K562 (cell line): ENCODE measurements at regions not wholly inside any gene's neighbourhood (a gene's known extent, or its start where the extent isn't known, plus 50 kb on each side); places are given as distances from the start of the nearest gene placed in this dataset.

Source experiments
- ATAC-seq: fragments of 200-7000 bp; cut with Tn5 transposase; 3 replicates; pipeline ENCODE4 v1.9.1; 2020; ENCODE audit warnings: moderate library complexity
- BruUV-seq: library from RNA; stranded (reverse); fragments of 400-500 nt; replicated peaks from 2 replicates; lab custom pipeline; 2021; lab: Mats Ljungman, UMichigan
- CTCF ChIA-PET: fragments of 300-600 bp; formaldehyde crosslinking; extraction: SDS; loops from one replicate; lab custom pipeline; 2021; ENCODE audit warnings: low intra/inter-chr PET ratio; lab: Yijun Ruan, JAX
- POLR2A ChIA-PET: fragments of 300-600, 350-650 bp; sonication (Branson Sonifier 250); formaldehyde crosslinking; extraction: SDS; loops from one replicate; lab custom pipeline; 2021; ENCODE audit warnings: antibody characterized with exemption, inconsistent platforms; lab: Yijun Ruan, JAX
- DNase-seq, 4 experiments: peaks; one replicate each; pipeline versions ENCODE4 v3.0.0 to v3.0.0-alpha.2; 2011 to 2018; ENCODE audit warnings: low spot score in 3 of 4, mixed read lengths in 3 of 4; ENCODE audit errors: extremely low read depth in 1 of 4
- FAIRE-seq: peaks from 2 replicates; lab custom pipeline; 2011; peaks lifted over from hg19 to GRCh38; lab: Jason Lieb, UNC
- H2AFZ ChIP-seq: 2 replicates; pipeline ENCODE4 v1.6.0; 2011; ENCODE audit warnings: low read depth, low read length, control low read depth, inconsistent platforms
- H3K27ac ChIP-seq: fragments of 200-600 bp; 3 replicates; pipeline ENCODE4 v1.8.0; 2011; ENCODE audit warnings: low read depth, mild to moderate bottlenecking, control low read depth, inconsistent platforms, low read length, moderate library complexity, mixed read lengths; ENCODE audit errors: extremely low read depth
- H3K27me3 ChIP-seq, 2 experiments: fragments of 300-600 bp in 1 of 2; 2 replicates in 1 of 2; 3 replicates in 1 of 2; pipeline versions ENCODE4 v1.6.0 to v1.8.0; 2011; ENCODE audit warnings: inconsistent platforms in 2 of 2, low read length in 2 of 2, mild to moderate bottlenecking in 1 of 2, mixed read lengths in 1 of 2, moderate library complexity in 1 of 2; ENCODE audit not compliant: control insufficient read depth in 2 of 2, insufficient read depth in 2 of 2
- H3K36me3 ChIP-seq: fragments of 300-600 bp; 3 replicates; pipeline ENCODE4 v1.8.0; 2011; ENCODE audit warnings: mild to moderate bottlenecking, low read length, inconsistent platforms; ENCODE audit not compliant: control insufficient read depth, insufficient read depth
- H3K4me1 ChIP-seq, 2 experiments: fragments of 200-600 bp in 1 of 2; replicated peaks in 1 of 2; 2 replicates in 1 of 2; 3 replicates in 1 of 2; pipeline versions ENCODE4 v1.5.1 to v1.8.0; 2011; ENCODE audit warnings: inconsistent platforms in 2 of 2, low read length in 2 of 2, mild to moderate bottlenecking in 1 of 2, mixed read lengths in 1 of 2, moderate library complexity in 1 of 2; ENCODE audit not compliant: control insufficient read depth in 2 of 2, insufficient read depth in 2 of 2
- H3K4me2 ChIP-seq: 2 replicates; pipeline ENCODE4 v1.6.1; 2011; ENCODE audit warnings: low read length, control low read depth, inconsistent platforms, mixed read lengths; ENCODE audit not compliant: insufficient read depth
- H3K4me3 ChIP-seq: fragments of 200-600 bp; sonication (generic), shearing (Covaris generic); 2 replicates; pipeline ENCODE4 v1.5.1; 2016; ENCODE audit warnings: control low read depth, inconsistent platforms
- H3K79me2 ChIP-seq: fragments of 200-600 bp; 3 replicates; pipeline ENCODE4 v1.8.0; 2011; ENCODE audit warnings: low read length, inconsistent platforms; ENCODE audit not compliant: control insufficient read depth, insufficient read depth
- H3K9ac ChIP-seq, 2 experiments: 2 replicates each; pipeline versions ENCODE4 v1.6.0 to v1.6.1; 2011; ENCODE audit warnings: low read depth in 2 of 2, low read length in 2 of 2, control low read depth in 1 of 2, inconsistent platforms in 1 of 2, mild to moderate bottlenecking in 1 of 2, mixed read lengths in 1 of 2; ENCODE audit not compliant: insufficient read depth in 1 of 2
- H3K9me1 ChIP-seq: one replicate; pipeline ENCODE4 v1.6.0; 2011; ENCODE audit warnings: inconsistent platforms, mild to moderate bottlenecking, low read length, moderate library complexity; ENCODE audit not compliant: control insufficient read depth, insufficient read depth
- H3K9me3 ChIP-seq: replicated peaks from 2 replicates; pipeline ENCODE4 v1.5.1; 2011; ENCODE audit warnings: low read depth, low read length, inconsistent platforms; ENCODE audit not compliant: control insufficient read depth, insufficient read depth
- H4K20me1 ChIP-seq: replicated peaks from 2 replicates; pipeline ENCODE4 v1.6.1; 2011; ENCODE audit warnings: low read length, inconsistent platforms, mixed read lengths; ENCODE audit not compliant: control insufficient read depth, insufficient read depth
- ZNF589 ChIP-seq: fragments of 200-800 bp; sonication (Bioruptor generic); IDR thresholded peaks from 2 replicates; pipeline ENCODE4 v1.6.1; 2016; ENCODE audit warnings: low read depth, missing genetic modification characterization, missing compliant biosample characterization
- WGBS: fragments of 100-300 bp; shearing (Covaris generic); methylation state at CpG from one replicate; pipeline ENCODE4 v1.1.6; 2016; ENCODE audit warnings: low coverage, mixed read lengths; ENCODE audit not compliant: insufficient coverage; ENCODE audit errors: missing lambda C conversion rate; 5-methylcytosine and 5-hydroxymethylcytosine counted together
- in situ Hi-C: fragments of 300-500 bp; cut with MboI; formaldehyde crosslinking; loops from 4 replicates; pipeline ENCODE4 v1.15.0; 2018; ENCODE audit warnings: inconsistent platforms, mixed read lengths
- intact Hi-C: fragments of 100-400 bp; cut with micrococcal nuclease; formaldehyde crosslinking; loops from 2 replicates; pipeline ENCODE4 v1.14.2; 2022
- TF ChIP-seq, protein P1 (sequence below): fragments of 250-450 bp; sonication (Bioruptor Pico); IDR thresholded peaks from 2 replicates; pipeline ENCODE4 v1.8.0; 2021; ENCODE audit warnings: borderline replicate concordance, mild to moderate bottlenecking, moderate library complexity; ENCODE audit not compliant: poor library complexity, severe bottlenecking
- TF ChIP-seq, protein P2 (sequence below): sonication (generic); formaldehyde crosslinking; IDR thresholded peaks from 2 replicates; pipeline ENCODE4 v1.8.0; 2023; ENCODE audit warnings: missing genetic modification reagents, mild to moderate bottlenecking, borderline replicate concordance

DNA sequence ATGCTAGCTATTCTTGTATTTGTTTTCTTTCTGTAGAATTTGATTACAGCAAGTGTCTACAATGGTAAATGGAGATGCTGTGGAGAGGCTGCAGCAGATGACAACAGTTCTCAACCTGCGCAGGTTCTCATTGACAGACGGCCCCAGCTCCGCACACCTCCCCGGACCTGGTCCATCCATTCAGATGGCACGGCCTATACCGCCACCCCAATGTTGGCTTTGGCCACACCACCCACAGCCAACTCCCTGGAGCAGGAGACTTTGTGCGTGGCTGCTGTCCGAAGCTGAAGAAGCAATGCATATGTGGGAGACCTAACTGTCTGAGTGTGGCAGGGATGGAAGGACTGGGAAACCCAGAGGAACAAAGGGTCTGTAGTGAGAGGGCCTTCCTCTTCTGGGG lies 116.4 kb upstream of the TCERG1L start:
- Histone ChIP-seq H3K27me3 (peaks cover 0 to 33% of the 10 kb centered on the region in 2 experiments; a peak in 3 of 5 replicates), H3K79me2 (no peaks in the 10 kb centered on the region), H3K4me1 (no peaks in the 10 kb centered on the region), H3K36me3 (no peaks in the 10 kb centered on the region), H3K9me3 (no peaks in the 10 kb centered on the region), H3K9me1 (no peaks in the 10 kb centered on the region), H2AFZ (no peak overlapping the region), H3K4me3 (no peak overlapping the region), H3K27ac (no peak overlapping the region), H3K9ac (no peak overlapping the region), H4K20me1 (no peaks in the 10 kb centered on the region; the same call in 1 of the 2 replicates), H3K4me2 (no peak overlapping the region)
- DNase-seq (no peak), ATAC-seq (no peak), FAIRE-seq (no peak)
- TF ChIP-seq, protein P1, sequence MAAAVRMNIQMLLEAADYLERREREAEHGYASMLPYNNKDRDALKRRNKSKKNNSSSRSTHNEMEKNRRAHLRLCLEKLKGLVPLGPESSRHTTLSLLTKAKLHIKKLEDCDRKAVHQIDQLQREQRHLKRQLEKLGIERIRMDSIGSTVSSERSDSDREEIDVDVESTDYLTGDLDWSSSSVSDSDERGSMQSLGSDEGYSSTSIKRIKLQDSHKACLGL (CRISPR knock-in tag): no peak
- no peak for TF ChIP-seq ZNF589 (CRISPR knock-in tag)
- TF ChIP-seq, protein P2, sequence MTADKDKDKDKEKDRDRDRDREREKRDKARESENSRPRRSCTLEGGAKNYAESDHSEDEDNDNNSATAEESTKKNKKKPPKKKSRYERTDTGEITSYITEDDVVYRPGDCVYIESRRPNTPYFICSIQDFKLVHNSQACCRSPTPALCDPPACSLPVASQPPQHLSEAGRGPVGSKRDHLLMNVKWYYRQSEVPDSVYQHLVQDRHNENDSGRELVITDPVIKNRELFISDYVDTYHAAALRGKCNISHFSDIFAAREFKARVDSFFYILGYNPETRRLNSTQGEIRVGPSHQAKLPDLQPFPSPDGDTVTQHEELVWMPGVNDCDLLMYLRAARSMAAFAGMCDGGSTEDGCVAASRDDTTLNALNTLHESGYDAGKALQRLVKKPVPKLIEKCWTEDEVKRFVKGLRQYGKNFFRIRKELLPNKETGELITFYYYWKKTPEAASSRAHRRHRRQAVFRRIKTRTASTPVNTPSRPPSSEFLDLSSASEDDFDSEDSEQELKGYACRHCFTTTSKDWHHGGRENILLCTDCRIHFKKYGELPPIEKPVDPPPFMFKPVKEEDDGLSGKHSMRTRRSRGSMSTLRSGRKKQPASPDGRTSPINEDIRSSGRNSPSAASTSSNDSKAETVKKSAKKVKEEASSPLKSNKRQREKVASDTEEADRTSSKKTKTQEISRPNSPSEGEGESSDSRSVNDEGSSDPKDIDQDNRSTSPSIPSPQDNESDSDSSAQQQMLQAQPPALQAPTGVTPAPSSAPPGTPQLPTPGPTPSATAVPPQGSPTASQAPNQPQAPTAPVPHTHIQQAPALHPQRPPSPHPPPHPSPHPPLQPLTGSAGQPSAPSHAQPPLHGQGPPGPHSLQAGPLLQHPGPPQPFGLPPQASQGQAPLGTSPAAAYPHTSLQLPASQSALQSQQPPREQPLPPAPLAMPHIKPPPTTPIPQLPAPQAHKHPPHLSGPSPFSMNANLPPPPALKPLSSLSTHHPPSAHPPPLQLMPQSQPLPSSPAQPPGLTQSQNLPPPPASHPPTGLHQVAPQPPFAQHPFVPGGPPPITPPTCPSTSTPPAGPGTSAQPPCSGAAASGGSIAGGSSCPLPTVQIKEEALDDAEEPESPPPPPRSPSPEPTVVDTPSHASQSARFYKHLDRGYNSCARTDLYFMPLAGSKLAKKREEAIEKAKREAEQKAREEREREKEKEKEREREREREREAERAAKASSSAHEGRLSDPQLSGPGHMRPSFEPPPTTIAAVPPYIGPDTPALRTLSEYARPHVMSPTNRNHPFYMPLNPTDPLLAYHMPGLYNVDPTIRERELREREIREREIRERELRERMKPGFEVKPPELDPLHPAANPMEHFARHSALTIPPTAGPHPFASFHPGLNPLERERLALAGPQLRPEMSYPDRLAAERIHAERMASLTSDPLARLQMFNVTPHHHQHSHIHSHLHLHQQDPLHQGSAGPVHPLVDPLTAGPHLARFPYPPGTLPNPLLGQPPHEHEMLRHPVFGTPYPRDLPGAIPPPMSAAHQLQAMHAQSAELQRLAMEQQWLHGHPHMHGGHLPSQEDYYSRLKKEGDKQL: no peak
- BruUV-seq: no TSS peak
- ChIA-PET POLR2A (no interaction called here), CTCF (no interaction called here)
- 0% methylated on average over 2 of the region's 8 CpGs for WGBS
- in situ Hi-C loops: no loop called here
- intact Hi-C loops: no loop called here
